Dedifferentiated amniotic fluid mesenchymal stem cell (primary cell): ENCODE measurements at regions not wholly inside any gene's neighbourhood (a gene's known extent, or its start where the extent isn't known, plus 50 kb on each side); places are given as distances from the start of the nearest gene placed in this dataset.
"Not testable (repeated sequence)": the region's sequence is repeated elsewhere in the genome, so short reads cannot be mapped to it uniquely, and the experiment has no call there.

Source experiments
- DNase-seq: peaks from one replicate; pipeline ENCODE4 v3.0.0-alpha.2; 2016; ENCODE audit errors: extremely low spot score

- DNase-seq, result peak; percentile 16
Observed at GRCh38 chr6:27591699-27592480, 119.0 kb upstream of the ZNF184 start.

GRCh38 chr6:27585316-27585715 lies 112.4 kb upstream of the ZNF184 start:
- not testable (repeated sequence) for DNase-seq

DNA sequence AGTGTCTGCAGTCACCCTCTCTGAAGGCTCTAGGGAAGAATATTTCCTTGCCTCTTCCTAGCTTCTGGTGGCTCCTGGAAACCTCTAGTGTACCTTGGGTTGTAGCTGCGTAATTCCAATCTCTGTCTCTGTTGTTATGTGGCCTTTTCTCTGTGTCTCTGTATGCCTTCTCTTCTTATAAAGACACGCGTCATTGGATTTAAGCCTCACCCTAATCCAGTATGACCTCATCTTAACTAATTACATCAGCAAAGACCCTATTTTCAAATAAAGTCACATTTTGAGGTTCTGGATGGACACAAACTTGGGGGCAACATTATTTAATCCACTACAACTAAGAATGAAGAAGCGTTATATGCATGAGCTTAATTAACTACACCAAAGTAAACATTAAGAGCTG lies 111.4 kb upstream of the ZNF184 start:
- no peak for DNase-seq

DNA sequence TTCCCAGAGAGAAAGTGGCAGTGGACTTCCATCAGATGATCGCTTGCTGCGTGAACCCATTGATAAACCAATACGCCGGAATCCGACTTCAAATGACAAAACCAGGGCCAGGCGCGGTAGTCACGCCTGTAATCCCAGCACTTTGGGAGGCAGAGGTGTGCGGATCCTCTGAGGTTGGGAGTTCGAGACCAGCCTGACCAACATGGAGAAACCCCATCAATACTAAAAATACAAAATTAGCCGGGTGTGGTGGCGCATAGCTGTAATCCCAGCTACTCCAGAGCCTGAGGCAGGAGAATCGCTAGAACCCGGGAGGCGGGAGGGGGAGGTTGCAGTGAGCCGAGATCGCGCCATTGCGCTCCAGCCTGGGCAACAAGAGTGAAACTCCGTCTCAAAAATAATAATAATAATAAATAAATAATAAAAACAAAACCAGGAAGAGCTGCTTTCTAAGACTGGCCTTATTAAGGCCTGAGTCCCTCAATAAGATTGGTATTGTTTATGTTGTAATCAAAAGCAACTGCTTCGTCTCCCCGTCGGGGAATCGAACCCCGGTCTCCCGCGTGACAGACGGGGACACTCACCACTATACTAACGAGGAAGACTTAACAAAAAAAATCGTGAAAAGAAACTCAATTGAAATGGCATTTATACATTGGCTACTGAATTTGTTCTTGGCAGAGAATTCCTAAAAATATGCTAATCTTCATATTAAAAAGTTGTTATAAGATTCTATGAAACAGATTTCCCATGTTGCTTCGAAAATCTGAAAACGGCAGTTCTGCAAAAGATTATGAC lies 110.2 kb upstream of the ZNF184 start:
- peak; percentile 31 for DNase-seq

GRCh38 chr6:27579973-27580372 lies 107.1 kb upstream of the ZNF184 start:
- no peak for DNase-seq

GRCh38 chr6:27577922-27578321 lies 105.0 kb upstream of the ZNF184 start:
- DNase-seq, result no peak

DNA sequence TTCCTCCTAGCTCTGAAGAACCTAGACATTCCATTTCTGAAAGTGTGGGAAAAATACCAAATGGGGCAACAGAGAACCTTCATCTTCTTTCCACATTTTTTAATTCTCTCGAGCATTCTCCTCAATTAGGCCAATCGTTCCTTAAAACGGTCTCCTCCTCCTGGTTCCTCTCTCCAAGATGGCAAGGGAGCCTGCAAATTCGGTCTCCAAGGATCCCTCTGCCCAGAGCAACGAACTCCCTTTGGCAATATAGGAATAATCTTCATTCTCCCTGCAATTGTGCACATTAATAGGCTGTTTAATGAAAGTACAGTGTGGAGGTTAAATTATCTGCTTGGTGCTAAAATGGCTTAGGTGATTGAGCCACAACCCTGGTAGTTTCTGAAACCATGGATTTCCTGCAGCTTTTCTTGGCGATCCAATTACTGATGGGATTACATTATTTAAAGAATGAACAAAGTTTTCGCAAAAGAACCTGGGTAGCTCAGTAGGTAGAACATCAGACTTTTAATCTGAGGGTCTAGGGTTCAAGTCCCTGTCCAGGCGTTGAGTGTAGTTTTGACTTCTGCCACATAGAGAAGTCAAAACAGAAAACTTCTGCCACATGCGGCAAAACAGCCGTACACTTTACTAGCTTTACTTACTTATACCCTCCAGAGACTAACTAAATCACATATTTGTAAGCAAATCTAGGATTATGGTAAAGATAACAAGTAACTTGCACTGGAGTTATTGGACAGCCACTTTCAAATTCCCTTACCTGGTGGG lies 102.9 kb upstream of the ZNF184 start:
- no peak for DNase-seq

DNA sequence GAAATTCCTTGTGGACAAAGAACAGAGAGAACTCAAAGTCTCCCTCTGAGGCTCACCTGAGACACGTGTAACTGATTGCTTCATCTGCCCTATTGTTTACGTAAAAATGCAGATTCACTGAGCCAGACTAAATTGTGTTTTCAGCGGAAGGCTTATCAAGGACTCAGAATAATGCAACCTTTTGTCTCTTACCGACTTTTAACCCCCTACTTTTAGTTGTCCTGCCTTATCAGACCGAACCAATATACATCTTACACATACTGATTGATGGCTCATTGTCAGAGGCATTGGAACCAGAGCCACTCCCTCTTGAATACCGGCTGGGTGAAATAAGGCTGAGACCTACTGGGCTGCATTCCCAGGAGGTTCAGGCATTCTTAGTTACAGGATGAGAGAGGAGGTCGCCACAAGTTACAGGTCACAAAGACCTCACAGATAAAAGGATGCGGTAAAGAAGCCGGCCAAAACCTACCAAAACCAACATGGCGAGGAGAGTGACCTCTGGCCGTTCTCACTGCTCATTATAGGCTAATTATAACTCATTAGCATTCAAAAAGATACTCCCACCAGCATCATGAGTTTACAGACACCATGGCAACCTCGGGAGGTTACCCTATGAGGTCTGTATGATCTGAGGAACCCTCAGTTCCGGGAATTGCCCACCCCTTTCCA lies 95.5 kb upstream of the ZNF184 start:
- no peak for DNase-seq

DNA sequence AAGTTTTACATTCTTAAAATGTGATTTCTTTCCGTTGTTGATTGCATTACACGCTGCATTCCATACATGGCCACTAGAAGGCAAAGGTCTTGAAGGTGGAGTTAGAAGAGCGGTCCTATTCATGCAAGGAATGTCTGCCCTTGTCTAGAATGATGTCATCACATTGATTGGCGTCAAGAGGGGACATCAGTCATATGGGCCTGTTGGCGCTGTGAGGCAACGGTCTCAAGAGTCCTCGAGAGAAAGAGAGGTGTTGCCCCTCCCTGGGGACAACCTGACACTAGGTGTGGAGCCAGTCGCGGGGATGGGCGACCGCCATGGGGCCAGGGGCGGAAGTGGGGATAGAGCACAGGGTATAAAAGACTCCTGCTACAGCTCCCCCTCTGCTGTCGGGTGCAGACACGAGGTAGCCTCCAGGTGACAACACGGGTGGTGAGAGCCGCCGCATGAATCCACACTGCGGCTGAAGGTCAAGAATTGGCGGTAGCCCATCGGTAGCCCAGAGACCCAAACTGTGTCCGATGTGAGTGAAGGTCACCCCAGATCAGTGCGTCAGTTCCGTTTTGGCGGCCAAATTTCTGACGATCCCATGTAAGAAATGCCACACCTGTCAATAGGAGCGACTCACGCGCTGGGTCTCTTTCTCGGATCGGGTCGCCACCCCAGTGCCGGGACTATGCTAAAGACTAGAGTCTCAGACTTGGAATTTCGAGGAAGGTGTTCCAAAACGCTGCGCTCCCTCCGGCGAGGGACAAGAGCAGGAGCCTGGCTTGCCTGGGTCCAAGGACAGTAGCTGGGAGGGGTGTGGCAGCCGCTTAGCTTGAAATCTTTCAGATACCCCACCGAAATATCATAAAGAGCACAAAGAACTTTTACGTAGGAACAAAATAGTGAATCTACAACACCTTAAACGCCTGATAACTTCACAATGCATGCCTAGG lies 93.2 kb upstream of the ZNF184 start:
- DNase-seq, result no peak

- DNase-seq, result no peak
Observed at GRCh38 chr6:27562027-27562410, 89.1 kb upstream of the ZNF184 start.

- DNase-seq, result no peak
Observed at GRCh38 chr6:27558028-27558724, 85.3 kb upstream of the ZNF184 start.

DNA sequence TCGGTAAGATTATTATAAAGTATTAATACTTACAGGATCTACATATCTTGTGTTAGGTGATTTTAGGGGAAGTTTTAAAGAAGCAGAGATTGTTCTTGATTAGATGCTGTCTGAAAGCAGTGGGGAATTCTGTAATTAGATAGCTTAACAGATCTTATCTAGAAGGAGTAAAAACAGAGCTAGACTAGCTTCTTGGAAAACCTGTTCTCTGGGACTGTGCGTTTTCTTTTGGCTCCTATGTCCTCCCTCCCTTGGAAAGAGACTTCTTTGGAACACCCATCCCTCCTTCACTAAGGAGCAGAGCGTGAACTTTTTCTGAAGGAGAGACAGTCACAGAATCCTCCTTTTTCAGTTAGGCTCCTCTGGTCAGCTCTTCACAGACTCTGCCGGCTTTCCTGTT lies 83.5 kb upstream of the ZNF184 start:
- DNase-seq, result no peak

- no peak for DNase-seq
Observed at GRCh38 chr6:27553123-27553904, 80.4 kb upstream of the ZNF184 start.

- no peak for DNase-seq
Observed at GRCh38 chr6:27551607-27552006, 78.7 kb upstream of the ZNF184 start.

DNA sequence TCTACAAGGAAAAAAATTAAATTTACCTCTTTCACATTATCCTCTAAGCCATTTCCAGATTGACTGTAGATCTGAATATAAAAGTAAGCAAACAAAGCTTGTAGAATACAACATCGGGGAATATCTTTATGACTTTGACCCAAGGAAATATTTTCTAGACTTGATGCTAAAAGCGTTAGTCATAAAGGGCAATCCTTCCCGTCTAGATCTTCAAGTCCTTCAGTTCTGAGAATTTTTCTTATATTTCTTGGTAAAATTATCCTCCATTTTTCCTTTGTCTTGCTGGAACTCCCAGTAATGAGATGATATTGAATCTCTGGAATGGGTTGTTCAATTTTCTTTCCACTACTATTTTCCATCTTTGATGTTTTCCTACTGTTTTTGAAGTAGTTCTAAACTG lies 77.8 kb upstream of the ZNF184 start:
- no peak for DNase-seq

DNA sequence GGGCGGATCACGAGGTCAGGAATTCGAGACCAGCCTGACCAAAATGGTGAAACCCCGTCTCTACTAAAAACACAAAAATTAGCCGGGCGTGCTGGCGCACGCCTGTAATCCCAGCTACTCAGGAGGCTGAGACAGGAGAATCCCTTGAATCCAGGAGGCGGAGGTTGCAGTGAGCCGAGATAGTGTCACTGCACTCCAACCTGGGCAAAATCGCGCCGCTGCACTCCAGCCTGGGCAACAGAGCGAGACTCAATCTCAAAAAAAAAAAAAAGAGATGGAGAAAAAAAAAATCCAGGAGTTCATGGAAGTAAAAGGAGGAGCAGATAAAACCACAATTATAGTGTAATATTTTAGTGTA lies 76.3 kb upstream of the ZNF184 start:
- not testable (repeated sequence) for DNase-seq

DNA sequence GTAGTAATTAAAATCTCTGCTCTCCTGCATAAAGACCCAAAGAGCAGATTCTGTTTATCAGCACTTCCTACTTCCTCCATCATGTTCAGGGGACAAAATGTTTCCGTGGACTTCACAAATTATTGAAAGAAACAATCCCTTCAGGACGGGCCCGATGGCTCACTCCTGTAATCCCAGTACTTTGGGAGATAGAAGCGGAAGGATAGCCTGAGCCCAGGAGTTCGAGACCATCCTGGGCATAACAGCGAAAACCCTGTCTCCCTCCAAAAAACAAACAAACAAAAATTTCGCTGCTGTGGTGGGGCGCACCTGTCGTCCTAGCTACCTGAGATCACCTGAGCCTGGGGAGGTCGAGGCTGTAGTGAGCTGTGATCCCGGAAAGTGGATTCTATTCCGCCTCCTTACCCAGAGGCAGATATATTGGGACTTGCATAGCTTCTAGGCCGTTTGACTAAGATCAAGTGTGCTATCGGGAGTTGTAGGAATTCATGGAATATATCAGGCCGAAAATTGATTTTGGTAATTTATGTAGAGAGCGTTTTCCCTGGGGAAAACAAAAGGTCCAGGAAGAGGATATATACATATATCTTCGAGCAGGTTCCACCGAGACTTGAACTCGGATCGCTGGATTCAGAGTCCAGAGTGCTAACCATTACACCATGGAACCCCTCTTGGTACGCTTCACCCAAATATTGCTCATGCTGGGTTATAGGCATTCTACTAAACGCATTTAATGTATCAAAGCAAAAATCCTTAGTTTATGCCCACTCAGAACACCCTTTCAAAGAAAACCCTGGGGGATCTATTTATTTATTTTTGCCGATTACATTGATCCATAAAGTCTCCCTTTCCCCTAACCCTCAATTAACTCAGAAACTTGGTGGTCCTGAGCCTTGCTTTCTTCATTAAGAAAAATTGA lies 74.5 kb upstream of the ZNF184 start:
- DNase-seq, result peak; percentile 59

DNA sequence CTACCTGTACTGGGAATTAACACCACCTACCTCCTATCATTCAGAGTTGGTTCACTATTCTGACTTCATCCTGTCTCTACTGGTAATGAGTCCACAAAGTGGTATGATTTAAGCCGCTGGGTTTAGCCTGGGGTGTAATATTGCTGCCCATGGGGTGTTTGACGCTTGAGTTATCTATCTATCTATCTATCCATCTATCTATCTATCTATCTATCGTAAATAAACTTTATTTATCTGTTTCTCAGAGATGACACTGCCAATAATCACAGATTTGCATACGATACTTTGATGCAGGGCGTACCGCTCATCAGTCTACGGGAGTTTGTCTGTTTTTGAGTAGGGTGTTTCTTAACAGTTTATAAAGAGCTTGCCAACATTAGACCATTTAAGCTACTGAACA lies 73.6 kb upstream of the ZNF184 start:
- no peak for DNase-seq
